MCF 10A (cell line): ENCODE measurements at regions not wholly inside any gene's neighbourhood (a gene's known extent, or its start where the extent isn't known, plus 50 kb on each side); places are given as distances from the start of the nearest gene placed in this dataset.

Experiments
- BruUV-seq: library from RNA; stranded (reverse); fragments of 400-500 nt; replicated peaks from 2 replicates; lab custom pipeline; 2021; lab: Mats Ljungman, UMichigan
- CTCF ChIA-PET: fragments of 300-600 bp; sonication (Branson Sonifier 250); formaldehyde crosslinking; extraction: SDS; loops from one replicate; lab custom pipeline; 2021; ENCODE audit warnings: antibody characterized with exemption, inconsistent platforms; lab: Yijun Ruan, JAX
- POLR2A ChIA-PET: fragments of 300-600, 350-650 bp; sonication (Branson Sonifier 250); formaldehyde crosslinking; extraction: SDS; loops from one replicate; lab custom pipeline; 2020; ENCODE audit warnings: antibody characterized with exemption, inconsistent platforms; lab: Yijun Ruan, JAX
- DNase-seq: peaks from one replicate; pipeline ENCODE4 v3.0.0-alpha.2; 2018; ENCODE audit not compliant: unreplicated experiment
- H3K27ac Mint-ChIP-seq: one replicate; pipeline ENCODE4 v1.8.0; 2022; ENCODE audit warnings: mild to moderate bottlenecking, low read depth, mixed read lengths; ENCODE audit not compliant: unreplicated experiment
- H3K27me3 Mint-ChIP-seq: one replicate; pipeline ENCODE4 v1.8.0; 2022; ENCODE audit warnings: mixed read lengths; ENCODE audit not compliant: insufficient read depth, unreplicated experiment
- H3K36me3 Mint-ChIP-seq: one replicate; pipeline ENCODE4 v1.8.0; 2022; ENCODE audit warnings: mild to moderate bottlenecking, moderate library complexity, mixed read lengths; ENCODE audit not compliant: insufficient read depth, unreplicated experiment
- H3K4me1 Mint-ChIP-seq: one replicate; pipeline ENCODE4 v1.8.0; 2022; ENCODE audit warnings: mixed read lengths; ENCODE audit not compliant: insufficient read depth, unreplicated experiment
- H3K4me3 Mint-ChIP-seq: one replicate; pipeline ENCODE4 v1.8.0; 2022; ENCODE audit warnings: mild to moderate bottlenecking, moderate library complexity, mixed read lengths; ENCODE audit not compliant: unreplicated experiment
- H3K9me3 Mint-ChIP-seq: one replicate; pipeline ENCODE4 v1.8.0; 2022; ENCODE audit warnings: mixed read lengths; ENCODE audit not compliant: unreplicated experiment
- intact Hi-C: fragments of 100-400 bp; cut with micrococcal nuclease; formaldehyde crosslinking; loops from 2 replicates; pipeline ENCODE4 v1.14.1; 2022
- TF ChIP-seq, protein P1 (sequence below): fragments of 200-600 bp; IDR thresholded peaks from one replicate; pipeline ENCODE4 v1.8.0; 2022; ENCODE audit warnings: antibody characterized with exemption, mild to moderate bottlenecking; ENCODE audit not compliant: unreplicated experiment

DNA sequence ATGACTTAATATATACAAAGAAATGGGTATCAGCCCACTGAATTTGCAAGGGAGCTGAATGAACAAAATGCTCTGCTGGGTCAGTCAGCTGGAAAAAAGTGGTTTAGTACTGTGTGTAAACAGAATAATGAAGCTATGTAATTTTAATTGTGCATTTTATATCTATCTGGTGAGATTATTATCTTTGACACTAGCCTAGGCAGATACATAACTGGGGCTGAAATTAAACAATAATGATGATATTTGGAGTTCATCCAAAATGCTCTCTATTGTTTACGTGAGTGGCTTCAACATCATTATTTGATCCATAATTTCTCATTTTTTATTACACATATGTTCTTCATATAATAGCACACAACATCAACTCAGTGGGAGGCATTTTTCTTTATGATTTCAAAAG lies 208.5 kb upstream of the SNX7 start:
- DNase-seq: no peak
- H3K27me3 Mint-ChIP-seq: no peaks in the 10 kb centered on the region
- no peak overlapping the region for H3K27ac Mint-ChIP-seq
- ChIA-PET CTCF (no interaction called here), POLR2A (no interaction called here)
- no TSS peak for BruUV-seq
- intact Hi-C loops: no loop called here
- H3K9me3 Mint-ChIP-seq: peaks cover 7% of the 10 kb centered on the region
- H3K4me1 Mint-ChIP-seq: no peaks in the 10 kb centered on the region
- no peak overlapping the region for H3K4me3 Mint-ChIP-seq
- H3K36me3 Mint-ChIP-seq: no peaks in the 10 kb centered on the region
- TF ChIP-seq, protein P1, sequence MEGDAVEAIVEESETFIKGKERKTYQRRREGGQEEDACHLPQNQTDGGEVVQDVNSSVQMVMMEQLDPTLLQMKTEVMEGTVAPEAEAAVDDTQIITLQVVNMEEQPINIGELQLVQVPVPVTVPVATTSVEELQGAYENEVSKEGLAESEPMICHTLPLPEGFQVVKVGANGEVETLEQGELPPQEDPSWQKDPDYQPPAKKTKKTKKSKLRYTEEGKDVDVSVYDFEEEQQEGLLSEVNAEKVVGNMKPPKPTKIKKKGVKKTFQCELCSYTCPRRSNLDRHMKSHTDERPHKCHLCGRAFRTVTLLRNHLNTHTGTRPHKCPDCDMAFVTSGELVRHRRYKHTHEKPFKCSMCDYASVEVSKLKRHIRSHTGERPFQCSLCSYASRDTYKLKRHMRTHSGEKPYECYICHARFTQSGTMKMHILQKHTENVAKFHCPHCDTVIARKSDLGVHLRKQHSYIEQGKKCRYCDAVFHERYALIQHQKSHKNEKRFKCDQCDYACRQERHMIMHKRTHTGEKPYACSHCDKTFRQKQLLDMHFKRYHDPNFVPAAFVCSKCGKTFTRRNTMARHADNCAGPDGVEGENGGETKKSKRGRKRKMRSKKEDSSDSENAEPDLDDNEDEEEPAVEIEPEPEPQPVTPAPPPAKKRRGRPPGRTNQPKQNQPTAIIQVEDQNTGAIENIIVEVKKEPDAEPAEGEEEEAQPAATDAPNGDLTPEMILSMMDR: no peak

GRCh38 chr1:98452162-98452561 lies 209.4 kb upstream of the SNX7 start:
- no peak overlapping the region for H3K4me3 Mint-ChIP-seq
- no peaks in the 10 kb centered on the region for H3K4me1 Mint-ChIP-seq
- CTCF ChIA-PET: interaction anchor here (0.6 kb wide), 1 partner anchor 94 kb away, joined by 3 read pairs; no protein-coding TSS in a partner anchor
- POLR2A ChIA-PET: no interaction called here
- TF ChIP-seq, protein P1: no peak
- H3K27me3 Mint-ChIP-seq: no peaks in the 10 kb centered on the region
- no peak overlapping the region for H3K27ac Mint-ChIP-seq
- H3K9me3 Mint-ChIP-seq: peaks cover 9% of the 10 kb centered on the region
- no peaks in the 10 kb centered on the region for H3K36me3 Mint-ChIP-seq
- DNase-seq: no peak
- no TSS peak for BruUV-seq
- intact Hi-C loops: no loop called here

GRCh38 chr1:98441281-98441680 lies 220.2 kb upstream of the SNX7 start:
- intact Hi-C loops: no loop called here
- no peak for DNase-seq

DNA sequence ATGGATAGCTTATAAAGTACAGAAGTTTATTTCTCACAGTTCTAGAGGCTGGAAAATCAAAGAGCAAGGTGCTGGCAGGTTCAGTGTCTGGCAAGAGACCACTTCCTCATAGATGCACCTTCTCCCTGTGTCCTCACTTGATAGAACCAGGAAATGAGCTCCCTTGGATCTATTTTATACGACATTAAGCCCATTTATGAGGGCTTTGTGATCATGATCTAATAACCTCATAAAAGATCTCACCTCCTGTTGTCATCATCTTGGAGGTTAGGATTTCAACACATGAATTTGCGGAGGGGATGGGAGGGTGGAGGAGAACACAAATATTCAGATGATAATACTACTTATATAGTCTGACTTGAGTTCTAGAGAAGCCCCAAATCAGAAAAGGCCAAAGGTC lies 222.1 kb upstream of the SNX7 start:
- intact Hi-C loops: no loop called here
- Mint-ChIP-seq H3K9me3 (no peaks in the 10 kb centered on the region), H3K27ac (no peak overlapping the region), H3K36me3 (no peaks in the 10 kb centered on the region), H3K4me1 (no peaks in the 10 kb centered on the region), H3K4me3 (no peak overlapping the region), H3K27me3 (no peaks in the 10 kb centered on the region)
- TF ChIP-seq, protein P1: no peak
- POLR2A ChIA-PET: interaction anchor here (0.6 kb wide), 1 partner anchor 591 kb away, joined by 3 read pairs; no protein-coding TSS in a partner anchor
- no peak for DNase-seq
- CTCF ChIA-PET: interaction anchor here (1.0 kb wide), 1 partner anchor 436 kb away, joined by 3 read pairs; no protein-coding TSS in a partner anchor
- no TSS peak for BruUV-seq

More at GRCh38 chr1:98441281-98441680, 220.2 kb upstream of the SNX7 start:
- H3K4me1 Mint-ChIP-seq: no peaks in the 10 kb centered on the region
- H3K27me3 Mint-ChIP-seq: no peaks in the 10 kb centered on the region
- TF ChIP-seq, protein P1: no peak
- H3K36me3 Mint-ChIP-seq: no peaks in the 10 kb centered on the region
- no peak overlapping the region for H3K27ac Mint-ChIP-seq
- POLR2A ChIA-PET: interaction anchor here (0.7 kb wide), 1 partner anchor 1177 kb away, joined by 3 read pairs; no protein-coding TSS in a partner anchor
- H3K4me3 Mint-ChIP-seq: no peak overlapping the region
- CTCF ChIA-PET: no interaction called here
- H3K9me3 Mint-ChIP-seq: no peaks in the 10 kb centered on the region
- BruUV-seq: no TSS peak
